HG03571 (cell line): ENCODE measurements at regions not wholly inside any gene's neighbourhood (a gene's known extent, or its start where the extent isn't known, plus 50 kb on each side); places are given as distances from the start of the nearest gene placed in this dataset.

Experiments
- ATAC-seq: cut with Tn5 transposase; IDR thresholded peaks from one replicate; pipeline ENCODE4 v1.9.1; 2021; ENCODE audit not compliant: unreplicated experiment

DNA sequence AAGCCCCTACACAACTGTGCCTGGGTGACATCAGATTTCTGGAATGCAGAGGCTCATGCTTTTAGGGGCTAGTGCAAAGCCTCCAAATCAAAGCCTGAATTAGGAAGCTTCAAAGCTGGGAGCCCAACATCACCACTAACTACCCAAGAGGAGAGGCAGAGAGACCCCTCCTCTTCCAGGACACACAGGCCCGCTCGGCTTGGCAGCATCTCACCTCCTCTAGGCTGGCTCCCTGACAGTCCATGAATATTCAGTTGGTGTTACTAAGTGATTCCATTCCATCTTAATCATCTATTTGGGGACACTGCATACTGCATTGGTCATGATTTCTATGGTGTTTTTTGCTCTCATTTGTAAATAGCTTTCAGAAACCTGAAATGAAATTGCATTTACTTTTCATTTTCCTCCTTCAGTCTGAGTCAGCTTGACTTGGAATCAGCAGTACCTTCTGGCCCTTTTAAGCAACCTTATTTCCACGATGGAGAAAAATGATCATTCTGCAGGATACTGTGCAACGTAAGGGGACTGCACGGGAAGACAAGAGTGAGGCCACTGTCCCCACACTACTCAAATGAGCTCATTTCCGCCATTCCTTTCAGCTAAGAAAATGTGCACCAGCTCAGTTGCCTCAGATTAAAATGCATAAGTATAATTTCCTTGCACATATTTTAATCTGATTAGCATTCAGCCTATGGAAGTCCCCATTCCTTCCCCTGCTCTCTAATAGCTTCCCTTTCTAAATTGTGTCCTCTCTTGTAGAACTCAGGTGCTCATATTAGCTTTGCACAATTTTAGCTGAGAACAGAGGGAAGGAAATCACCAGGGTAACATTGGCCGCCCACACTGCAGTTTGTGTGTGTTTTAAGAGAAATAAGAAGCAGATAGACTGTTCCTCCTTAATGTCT, 219.9 kb downstream of the RFC3 start:
- ATAC-seq: no peak

DNA sequence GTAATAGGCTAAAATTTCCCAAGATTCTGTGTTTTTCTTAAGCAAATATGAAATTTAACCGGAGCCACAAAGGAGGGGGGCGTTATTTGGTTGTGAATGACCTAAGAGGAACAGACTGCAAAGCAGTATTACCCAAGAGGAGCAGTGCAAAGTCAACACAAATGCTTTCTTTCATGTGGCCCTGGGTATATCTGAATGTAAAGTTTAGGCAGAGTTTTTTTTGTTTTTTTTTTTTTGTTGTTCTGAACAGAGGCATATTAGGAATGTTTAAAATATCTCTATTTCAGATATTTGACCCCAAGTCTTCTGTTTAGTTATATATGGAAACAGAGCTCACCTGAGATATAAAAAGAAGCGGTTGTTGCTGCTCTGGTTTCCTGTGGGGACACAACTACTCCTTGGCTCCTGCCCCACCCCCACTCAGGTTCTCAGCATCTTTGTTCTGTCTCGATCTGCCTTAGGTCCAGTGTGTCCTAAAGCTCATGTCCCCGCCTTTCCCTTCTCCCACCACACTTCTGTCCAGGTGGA, 220.7 kb downstream of the RFC3 start:
- ATAC-seq: no peak

DNA sequence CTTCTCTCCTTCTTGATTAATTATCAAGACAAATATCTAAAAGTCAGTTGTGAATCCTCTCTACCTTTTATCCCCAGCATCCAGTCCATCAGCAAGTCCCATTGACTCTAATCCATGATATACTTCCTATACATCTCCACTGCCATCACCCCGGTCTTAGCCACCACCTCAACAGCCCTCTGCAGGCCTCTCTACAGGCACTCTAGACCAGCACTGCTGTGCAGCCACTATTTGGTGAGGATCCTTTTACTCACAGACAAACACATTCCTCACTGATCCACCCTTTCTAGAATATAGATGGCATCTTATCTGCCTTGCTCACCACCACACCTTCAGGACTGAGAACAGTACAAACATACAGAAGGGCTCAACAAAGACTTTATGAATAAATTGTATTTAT, 221.7 kb downstream of the RFC3 start:
- no peak for ATAC-seq

DNA sequence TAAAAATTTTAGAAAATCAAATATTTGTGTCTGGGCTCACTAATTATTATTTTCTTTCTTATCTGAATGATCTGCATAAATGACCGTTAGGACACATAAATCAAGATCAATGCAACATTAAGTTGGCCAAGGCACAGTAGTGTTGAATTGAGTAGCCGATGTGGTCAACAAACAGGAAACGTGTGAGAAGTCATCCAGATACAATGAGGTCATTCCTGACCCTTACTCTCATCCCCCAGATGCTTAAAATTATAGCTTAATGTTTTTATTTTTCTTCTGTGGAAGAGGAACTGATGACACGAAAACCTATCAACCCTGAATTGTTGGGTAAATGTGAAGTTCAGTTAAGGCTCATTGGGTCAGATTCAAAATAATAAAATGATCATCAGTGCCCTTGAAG, 222.9 kb downstream of the RFC3 start:
- no peak for ATAC-seq

DNA sequence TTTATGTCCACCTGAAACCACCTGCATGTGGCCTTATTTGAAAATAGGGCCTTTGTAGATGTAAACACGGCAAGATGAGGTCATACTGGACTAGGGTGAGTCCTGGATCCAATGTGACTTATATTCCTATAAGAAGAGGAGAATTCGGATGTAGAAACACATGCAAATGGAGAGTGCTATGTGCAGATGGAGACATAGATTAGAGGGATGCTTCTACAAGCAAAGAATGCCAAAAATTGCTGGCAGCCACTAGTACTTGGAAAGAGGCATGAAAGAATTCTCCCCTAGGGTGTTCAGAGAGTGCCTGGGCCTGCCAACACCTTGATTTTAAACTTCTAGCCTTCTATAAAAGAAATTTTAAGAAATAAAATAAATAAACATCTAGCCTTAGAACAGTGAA, 226.1 kb downstream of the RFC3 start:
- no peak for ATAC-seq

DNA sequence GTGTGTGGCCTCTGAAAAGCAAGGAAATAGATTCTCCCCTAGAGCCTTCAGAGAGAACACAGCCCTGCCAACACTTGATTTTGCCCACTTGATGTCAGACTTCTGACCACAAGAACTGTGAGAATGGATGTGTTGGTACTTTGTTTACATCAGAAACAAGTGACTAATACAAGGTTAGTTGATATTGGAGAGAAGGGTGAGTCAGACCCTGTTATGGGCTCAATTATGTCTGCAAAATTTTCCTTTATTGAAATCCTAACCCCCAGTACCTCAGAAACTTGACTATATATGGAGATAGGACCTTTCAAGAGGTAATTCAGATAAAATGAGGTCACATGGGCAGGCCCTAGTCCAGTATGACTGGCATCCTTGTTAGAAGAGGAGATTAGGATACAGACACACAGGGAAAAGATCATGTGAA, 226.7 kb downstream of the RFC3 start:
- ATAC-seq: no peak

DNA sequence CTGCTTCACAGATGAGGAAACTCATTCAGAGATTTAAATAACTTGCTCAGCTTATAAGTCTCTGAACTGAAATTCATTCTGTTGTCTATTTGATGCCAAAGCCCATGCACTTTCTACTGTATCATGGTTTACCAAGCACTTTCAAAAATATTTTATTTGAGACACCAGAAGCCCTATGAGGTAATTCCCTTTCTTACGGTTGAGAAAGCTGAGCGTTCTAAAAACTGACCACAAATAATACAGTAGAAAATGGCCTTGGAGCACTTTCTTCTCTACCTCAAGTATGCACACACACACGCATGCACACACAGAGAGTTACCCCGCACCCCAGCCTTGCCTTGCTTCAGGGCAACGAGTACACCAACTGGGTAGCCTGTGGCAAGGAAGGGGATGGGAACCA, 228.5 kb downstream of the RFC3 start:
- no peak for ATAC-seq

DNA sequence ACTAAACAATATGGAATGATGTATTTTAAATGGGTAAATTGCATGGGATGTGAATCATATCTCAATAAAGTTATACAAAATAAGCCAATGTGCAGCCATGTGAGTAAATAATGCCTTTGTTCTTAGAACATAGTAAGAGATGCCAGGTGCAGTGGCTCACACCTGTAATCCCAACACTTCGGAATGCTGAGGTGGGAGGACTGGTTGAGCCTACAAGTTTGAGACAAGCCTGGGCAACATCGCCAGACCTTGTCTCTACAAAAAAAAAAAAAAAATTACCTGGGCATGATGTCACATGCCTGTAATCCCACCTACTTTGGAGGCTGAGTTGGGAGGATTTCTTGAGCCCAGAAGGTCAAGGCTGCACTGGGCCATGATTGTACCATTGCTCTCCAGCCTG, 230.7 kb downstream of the RFC3 start:
- ATAC-seq: no peak

DNA sequence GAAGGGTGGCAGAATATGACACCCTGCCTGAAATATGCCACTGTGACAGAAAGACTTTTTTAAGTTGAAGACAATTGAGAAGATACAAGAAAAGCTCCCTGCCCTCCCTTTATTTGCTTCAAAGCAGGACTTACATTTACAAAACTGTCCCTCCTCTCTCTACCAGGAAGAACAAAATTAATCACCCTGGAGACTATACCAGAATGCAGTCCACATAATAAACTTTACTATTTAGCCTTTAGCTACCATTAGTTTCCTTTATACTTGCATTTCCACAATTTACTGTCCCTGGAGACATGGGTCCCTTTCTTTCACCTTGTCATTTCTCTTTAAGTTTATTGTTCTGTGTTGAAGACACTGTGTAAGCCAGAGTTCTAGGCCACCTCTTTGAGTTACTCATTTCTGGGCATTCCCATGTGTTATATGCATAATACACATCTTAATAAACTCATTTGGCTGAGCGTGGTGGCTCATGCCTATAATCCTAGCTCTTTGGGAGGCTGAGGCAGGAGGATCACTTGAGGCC, 238.8 kb downstream of the RFC3 start:
- ATAC-seq: no peak

DNA sequence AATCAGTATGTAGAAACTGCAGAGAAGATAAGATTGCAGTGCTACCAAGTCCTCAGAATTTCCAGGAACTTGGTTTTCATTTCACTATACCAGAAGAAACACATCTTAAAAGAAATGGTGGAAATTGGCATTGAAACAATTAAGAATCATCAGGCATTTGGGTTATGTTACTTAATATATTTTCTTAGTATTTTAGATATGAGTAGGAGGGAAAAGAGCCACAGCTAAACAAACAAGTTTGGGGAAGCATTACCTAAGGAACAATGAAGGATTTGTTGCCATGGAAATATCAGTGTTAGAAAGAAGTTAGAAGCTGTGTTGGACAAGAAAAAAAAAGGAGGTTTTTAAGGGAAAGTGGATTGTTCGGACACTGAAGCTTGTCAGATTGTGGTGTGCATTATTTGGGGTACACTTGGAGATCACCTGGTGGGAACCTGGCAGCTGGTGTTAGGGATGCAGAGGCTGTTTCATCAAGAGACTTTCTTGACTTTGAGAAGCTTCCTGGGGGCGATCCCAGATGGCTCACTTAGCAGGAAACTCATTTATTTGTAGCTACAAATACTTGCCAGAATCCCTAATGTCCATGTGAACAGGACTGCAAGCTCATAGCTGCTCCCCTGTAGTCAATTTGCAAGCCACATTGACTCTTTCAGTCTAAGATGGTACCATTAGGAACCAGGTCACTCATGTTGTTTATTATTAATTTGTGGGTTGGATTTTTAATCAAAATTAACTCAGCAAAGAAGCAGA, 246.7 kb downstream of the RFC3 start:
- no peak for ATAC-seq

DNA sequence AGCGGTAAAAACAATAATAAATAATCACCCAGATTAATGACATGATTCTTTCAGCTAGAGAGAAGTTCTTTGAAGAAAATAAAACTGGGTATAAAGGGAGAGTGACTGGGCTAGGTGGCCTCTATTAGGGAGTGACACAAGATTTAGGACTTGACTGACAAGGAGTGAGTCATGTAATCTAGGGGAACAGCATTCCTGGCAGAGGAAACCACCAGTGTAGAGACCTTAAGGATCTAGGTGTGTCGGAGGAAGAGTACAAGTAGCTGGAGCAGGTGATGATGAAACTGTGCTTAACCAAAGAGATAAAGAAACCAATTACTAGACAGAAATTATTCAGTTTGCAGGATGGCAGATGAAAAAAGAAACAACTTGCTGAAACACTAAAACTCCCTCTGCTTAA, 248.0 kb downstream of the RFC3 start:
- no peak for ATAC-seq

DNA sequence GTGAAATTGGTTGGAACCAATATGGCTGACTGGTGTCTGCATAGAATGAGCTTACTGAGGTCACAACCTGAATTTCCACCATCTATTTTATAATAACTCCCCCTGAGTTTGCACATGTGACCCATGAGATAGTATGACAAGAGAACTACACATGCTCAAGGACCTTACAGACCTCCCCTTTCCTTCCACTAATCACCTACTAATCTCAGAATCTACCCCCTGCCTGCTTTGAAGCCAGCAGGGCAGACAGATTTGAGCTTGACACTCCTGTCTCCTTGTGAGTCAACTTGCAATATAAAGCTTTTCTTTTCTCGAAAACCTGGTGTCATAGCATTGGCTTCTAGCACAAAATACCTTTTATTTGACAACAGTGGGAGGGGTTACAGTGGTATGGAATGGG, 248.4 kb downstream of the RFC3 start:
- no peak for ATAC-seq

DNA sequence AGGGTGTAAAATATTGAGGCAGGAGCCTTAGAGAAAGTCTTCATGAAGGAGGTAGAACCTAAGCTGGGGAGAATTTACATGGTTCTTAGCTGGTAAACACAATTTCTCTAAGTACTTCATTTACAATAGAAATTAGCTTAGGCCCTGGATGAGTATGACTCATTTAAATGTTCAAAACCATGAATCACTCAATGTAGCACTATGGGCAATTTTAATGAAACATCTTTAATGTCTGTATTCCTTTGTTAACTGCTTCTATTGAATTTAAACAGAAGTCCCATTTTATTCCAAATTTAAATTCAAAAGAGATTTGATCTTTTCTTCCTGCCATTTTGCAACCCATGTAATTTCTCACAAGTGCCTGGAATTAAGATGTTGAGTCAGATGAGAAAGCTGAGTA, 252.1 kb downstream of the RFC3 start:
- ATAC-seq: no peak

DNA sequence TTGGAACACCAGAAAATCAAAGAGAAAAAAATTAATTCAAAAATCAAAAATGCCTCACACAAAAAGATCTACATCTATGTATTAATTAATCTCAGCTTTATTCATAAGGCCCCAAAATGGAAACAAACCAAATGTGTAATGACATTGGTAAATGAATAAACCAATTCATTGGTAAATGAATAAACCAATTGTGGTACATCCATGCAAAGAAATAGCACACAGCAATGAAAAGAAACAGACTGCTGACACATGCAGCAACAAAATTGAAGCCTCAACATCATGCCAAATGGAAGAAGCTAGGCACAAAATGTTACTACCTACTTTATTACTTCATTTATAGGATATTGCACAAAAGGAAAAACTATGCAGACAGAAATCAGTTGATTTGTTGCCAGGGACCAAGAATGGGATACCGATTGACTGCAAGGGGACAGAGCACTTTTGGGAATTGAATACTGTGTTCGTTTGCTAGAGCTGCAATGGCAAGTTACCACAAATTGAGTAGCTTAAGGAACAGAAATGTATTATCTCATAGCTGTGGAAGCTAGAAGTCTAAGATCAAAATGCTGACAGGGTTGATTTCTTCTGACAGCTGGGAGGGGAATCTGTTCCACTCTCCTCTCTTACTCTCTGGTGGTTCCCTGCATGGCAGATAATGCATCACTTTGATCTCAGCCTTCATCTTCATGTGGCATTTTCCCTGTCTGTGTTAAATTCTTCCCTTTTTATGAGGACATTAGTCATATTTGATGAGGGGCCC, 252.8 kb downstream of the RFC3 start:
- no peak for ATAC-seq

DNA sequence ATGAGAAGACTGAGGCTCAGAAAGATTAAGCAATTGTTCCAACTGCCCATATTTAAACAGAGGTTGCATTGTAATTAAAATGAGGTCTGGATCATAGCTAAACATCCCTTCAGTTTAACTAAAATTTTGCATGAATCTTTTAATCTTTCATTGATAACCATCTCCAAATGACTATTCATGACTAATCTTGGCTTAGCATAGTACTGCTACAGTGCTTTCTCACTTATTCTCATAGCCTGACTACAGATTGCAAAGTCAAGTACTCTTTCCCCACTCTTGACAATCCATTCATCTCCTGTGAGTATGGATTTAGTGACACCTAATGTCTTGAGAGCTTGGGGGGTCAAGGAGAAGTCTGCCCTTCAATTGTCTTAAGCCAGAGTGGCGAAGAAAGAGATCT, 258.4 kb downstream of the RFC3 start:
- ATAC-seq: no peak

DNA sequence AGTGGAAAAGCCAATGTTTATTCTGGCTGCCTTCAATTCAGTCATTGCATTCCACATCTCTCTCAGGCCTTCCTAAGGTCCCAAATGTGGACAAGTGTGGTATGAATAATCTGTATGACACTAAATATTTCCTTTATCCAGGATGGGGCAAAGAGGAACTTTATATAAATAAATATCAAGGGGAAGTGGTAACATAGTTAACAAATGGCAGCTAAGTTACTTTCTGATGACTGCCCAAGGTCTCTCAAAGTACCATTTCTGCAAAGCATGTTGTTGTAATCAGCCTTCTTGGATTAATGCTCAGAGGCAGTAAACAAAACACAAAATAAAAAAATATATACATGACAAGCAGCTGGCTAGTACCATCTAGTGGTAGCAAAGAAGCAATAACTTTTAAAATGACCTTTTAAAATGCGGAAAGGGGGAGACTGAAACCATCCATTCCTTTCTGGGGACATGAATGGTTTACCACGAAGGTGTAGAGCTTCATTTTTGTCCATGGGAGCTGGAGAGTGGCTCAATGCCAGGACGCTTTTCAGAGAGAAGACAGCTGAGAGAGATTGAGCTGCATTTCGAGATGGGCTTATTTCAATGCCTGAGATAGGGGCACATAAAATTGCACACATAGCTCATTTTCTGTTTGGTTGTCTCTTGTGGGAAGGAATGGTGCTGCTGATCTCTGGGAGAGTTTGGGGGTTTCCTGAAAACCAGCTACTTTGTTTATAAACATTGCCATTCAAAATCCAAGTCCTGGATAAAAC, 259.2 kb downstream of the RFC3 start:
- no peak for ATAC-seq

DNA sequence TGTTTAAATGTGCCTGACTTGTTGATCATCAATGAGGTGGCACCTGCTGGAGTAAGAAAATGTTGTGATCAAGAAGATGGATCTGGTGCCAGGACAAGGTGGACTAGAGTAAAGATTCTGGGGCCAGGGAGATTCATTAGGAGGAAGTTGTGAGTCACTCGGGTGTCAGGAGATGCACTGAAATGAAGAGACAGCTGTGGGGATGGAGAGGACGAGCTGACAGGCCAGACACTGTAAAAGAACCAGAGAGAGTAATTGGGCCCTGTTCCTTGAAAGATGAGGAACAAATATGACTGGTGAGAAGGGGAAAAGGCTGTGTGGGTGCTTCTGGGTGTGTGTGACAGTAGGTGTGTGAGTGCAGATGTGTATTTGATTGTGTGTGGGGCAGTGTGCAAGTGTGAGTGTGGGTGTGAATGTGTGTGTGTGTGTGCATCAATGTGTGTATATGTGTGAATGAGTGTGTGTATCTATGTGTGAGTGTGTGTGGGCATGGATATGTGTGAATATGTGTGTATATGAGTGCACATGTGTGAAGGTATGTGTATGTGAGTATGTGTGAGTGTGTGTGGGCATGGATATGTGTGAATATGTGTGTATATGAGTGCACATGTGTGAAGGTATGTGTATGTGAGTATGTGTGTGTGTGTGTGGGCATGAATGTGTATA, 260.5 kb downstream of the RFC3 start:
- ATAC-seq: no peak

DNA sequence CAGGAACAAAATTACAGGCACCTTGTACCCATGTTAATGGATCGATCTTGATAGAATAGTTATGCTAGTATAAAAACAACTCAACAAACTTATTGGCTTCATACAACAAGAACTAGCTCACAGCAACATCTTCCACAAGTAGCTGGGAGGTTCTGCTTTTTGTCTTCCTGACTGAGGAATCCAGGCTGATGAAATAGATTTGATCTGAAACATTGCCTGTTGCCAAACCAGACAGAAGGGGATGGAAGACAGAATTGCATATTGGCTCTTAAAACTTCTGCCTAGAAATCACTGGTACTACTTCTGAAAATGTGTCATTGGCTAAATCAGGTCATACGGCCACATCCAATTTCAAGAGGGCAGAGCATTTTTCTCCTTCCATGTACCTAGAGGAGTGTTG, 267.3 kb downstream of the RFC3 start:
- no peak for ATAC-seq

DNA sequence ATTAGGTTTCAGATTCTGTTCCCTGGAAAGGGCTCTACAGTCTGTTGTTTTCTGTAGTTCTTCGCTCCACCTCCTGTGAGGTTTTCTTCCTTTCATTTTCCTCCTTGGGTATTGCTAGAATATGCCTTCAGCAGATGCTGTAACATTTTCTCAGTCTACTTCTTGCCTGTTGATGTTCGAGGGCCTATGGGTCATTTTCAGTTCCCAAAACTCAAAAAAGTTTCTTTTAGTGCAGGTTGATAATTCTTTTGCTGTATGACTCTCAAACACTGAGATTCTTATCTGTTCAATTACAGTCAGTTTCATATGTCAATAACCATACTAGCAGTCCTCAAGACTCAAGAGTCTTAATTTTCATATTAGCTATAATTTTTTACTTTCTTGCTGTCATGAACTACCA, 268.3 kb downstream of the RFC3 start:
- no peak for ATAC-seq

DNA sequence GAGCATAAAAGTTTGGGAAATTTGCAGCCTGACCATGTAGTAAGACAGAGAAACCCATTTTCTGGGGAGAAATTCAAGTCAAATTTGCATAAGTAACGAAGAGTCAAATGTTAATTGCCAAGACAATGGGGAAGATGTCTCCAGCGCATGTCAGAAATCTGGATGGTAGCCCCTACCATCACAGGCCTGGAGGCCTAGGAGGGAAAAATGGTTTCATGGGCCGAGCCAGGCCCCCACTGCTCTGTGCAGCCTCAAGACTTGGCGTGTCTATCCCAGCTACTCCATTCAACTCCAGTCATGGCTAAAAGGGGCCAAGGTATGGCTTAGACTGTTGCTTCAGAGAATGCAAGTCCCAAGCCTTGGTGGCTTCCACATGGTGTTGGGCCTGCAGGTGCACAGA, 269.8 kb downstream of the RFC3 start:
- no peak for ATAC-seq
